HAP-1 (cell line): ENCODE measurements at regions not wholly inside any gene's neighbourhood (a gene's known extent, or its start where the extent isn't known, plus 50 kb on each side); places are given as distances from the start of the nearest gene placed in this dataset.
"Not testable (repeated sequence)": the region's sequence is repeated elsewhere in the genome, so short reads cannot be mapped to it uniquely, and the experiment has no call there.

Experiments used
- DNase-seq, 2 experiments: peaks; one replicate each; pipeline ENCODE4 v3.0.0-alpha.2; 2016 to 2020; ENCODE audit warnings: low spot score in 2 of 2
- H3K27me3 ChIP-seq: fragments of 250-450 bp; sonication (Bioruptor Pico); 2 replicates; pipeline ENCODE4 v1.5.1; 2020; ENCODE audit warnings: low read depth, mild to moderate bottlenecking, moderate library complexity
- H3K36me3 ChIP-seq: fragments of 250-450 bp; sonication (Bioruptor Pico); replicated peaks from 2 replicates; pipeline ENCODE4 v1.5.1; 2020; ENCODE audit warnings: mild to moderate bottlenecking
- H3K4me1 ChIP-seq: fragments of 250-450 bp; sonication (Bioruptor Pico); 2 replicates; pipeline ENCODE4 v1.5.1; 2020; ENCODE audit warnings: mild to moderate bottlenecking
- H3K4me3 ChIP-seq: fragments of 250-450 bp; sonication (Bioruptor Pico); 2 replicates; pipeline ENCODE4 v1.5.1; 2020; ENCODE audit warnings: mild to moderate bottlenecking, moderate library complexity
- H3K9me3 ChIP-seq: fragments of 250-450 bp; sonication (Bioruptor Pico); 2 replicates; pipeline ENCODE4 v1.5.1; 2020; ENCODE audit warnings: mild to moderate bottlenecking, moderate library complexity
- in situ Hi-C: fragments of 300-500 bp; cut with MboI; formaldehyde crosslinking; loops from 3 replicates; pipeline ENCODE4 v1.14.3; 2020; ENCODE audit warnings: low sequenced_read_pairs, inconsistent platforms, mixed read lengths

DNA sequence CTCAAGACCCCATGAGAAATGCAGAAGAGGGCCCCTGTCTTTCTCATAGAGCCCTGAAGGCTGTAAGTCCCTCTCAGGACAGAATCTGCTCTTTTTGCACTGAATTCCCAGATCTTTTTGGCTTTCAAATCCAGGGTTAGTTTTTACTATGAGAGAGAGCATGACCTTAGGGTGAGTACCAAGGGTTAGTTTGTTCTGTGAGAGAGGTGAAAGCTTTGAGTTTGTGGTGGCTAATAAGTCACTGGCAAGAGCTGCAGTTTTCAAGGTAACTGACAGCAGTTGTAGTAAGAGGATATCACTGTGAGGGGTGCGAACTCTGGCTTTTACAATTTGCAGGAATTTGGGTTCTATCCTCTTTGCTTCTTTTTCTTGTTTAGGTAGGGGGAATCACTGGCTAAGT lies 248.4 kb upstream of the KCNH7 start:
- Histone ChIP-seq H3K9me3 (no peaks in the 10 kb centered on the region), H3K36me3 (no peaks in the 10 kb centered on the region), H3K27me3 (no peaks in the 10 kb centered on the region), H3K4me3 (no peak overlapping the region), H3K4me1 (no peaks in the 10 kb centered on the region)
- in situ Hi-C loops = no loop called here
- no peak for DNase-seq

DNA sequence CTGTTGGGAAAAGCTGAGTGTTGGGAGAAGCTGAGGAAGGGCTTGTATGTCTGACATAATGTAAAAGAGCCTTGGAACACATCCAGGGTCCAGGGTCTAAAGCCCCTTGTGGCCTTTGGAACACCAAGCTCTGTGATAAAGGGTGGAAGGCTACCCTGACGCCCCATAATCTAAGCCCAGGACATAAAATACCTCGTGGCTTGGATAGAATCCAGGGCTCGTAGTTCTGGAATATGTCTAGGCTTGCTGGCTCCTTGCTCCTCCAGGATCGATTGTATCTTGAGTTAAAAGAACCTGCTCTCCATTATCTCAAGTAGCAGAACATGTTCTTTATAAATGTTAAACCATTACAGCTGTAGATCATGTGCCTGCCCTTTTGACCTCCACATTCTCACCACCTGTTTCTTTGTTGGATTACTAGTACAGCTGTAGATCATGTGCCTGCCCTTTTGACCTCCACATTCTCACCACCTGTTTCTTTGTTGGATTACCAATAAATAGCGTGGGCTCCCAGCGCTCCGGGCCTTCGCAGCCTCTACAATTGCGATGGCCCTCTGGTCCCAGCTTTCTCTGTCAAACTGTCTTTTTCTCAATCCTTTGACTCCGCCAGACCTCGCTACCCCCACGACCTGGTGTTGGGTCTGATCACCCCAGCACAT lies 246.9 kb upstream of the KCNH7 start:
- DNase-seq, H3K27me3 ChIP-seq, H3K4me3 ChIP-seq, H3K36me3 ChIP-seq, in situ Hi-C loops, H3K9me3 ChIP-seq, H3K4me1 ChIP-seq: not testable (repeated sequence)

DNA sequence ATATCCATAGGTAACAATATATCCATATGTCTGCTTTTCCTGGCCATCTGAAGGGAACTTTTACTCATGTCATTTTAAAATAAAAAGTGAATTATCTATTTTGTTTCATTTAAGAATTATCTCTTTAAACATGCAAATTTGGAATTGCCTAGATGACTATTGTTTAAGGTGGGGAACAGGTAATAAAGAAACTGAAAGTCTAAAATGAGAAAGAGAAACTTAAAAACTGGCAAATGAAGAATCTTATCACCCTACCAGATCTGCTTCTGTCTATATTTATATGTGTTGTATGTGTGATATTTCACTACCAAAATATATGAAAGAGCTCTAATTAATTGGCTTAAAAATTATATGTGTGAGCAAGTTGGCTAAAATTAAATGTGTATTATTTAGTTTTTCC lies 243.2 kb upstream of the KCNH7 start:
- no peaks in the 10 kb centered on the region for H3K36me3 ChIP-seq
- H3K9me3 ChIP-seq = no peaks in the 10 kb centered on the region
- H3K4me1 ChIP-seq = 0 out of 2 replicates have a peak, but pooled peaks cover 2% of the 10 kb centered on the region
- in situ Hi-C loops = no loop called here
- DNase-seq = no peak
- no peaks in the 10 kb centered on the region for H3K27me3 ChIP-seq
- H3K4me3 ChIP-seq = no peak overlapping the region

DNA sequence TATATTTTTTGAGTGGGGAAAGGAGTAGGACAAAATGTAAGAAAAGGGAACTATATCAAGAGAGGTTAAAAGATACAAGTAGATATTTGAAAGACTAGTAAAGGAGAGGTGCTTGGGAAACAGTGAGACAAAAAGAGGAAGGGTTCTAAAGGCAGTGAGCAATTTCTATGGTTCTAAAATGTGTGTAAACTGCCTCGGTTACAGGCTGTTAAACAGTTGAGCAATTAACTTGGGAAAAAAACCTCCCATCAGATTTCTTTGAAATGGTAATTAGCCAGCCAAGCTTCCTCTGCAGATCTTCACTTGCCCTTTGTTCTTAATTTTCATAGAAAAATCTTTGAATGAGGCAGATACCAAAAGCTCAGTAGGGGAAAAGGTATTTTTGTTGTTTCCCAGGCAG lies 238.7 kb upstream of the KCNH7 start:
- no peak for DNase-seq
- H3K27me3 ChIP-seq = no peaks in the 10 kb centered on the region
- H3K36me3 ChIP-seq = no peaks in the 10 kb centered on the region
- H3K9me3 ChIP-seq = no peaks in the 10 kb centered on the region
- H3K4me1 ChIP-seq = 0 out of 2 replicates have a peak, but pooled peaks cover 2% of the 10 kb centered on the region
- in situ Hi-C loops = no loop called here
- no peak overlapping the region for H3K4me3 ChIP-seq

DNA sequence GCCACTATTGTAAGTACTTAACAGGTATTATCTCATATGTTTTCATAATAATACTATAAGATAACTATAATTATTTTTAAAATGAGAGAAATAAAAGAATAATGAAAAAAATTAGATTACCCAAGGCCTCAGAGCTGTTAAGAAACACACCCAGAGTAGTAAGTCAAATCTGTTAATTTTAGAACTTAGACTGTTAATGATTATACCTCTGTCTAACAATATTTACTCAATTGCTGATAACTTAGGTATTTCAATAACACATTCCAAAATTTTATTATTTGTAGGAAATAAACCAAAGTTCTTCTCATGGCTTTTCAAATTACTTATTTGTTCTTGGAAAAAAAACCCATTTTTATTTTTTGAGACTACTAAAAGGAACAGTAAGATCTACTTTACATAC lies 227.5 kb upstream of the KCNH7 start:
- DNase-seq = no peak
- in situ Hi-C loops = no loop called here
- no peaks in the 10 kb centered on the region for H3K4me1 ChIP-seq
- no peaks in the 10 kb centered on the region for H3K36me3 ChIP-seq
- H3K9me3 ChIP-seq = no peaks in the 10 kb centered on the region
- H3K27me3 ChIP-seq = no peaks in the 10 kb centered on the region
- H3K4me3 ChIP-seq = no peak overlapping the region

DNA sequence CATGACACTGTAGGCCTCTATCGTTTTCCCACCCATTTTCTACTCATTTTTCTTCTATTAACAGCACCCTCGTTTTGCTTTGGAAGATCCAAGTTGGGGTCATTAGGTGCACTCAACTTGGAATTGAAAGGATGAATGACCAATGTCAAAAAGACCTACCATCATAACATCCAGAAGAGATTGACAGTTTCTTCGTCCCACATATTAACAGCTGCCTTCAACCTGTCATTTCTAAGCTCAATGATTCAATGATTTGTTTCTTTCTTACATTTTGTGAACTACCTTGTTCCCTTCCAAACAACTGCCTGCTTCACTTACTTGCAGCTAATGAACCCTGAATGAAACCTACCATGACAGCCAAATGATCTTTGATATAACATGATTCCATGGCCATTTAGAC lies 224.0 kb upstream of the KCNH7 start:
- no peaks in the 10 kb centered on the region for H3K4me1 ChIP-seq
- in situ Hi-C loops = no loop called here

DNA sequence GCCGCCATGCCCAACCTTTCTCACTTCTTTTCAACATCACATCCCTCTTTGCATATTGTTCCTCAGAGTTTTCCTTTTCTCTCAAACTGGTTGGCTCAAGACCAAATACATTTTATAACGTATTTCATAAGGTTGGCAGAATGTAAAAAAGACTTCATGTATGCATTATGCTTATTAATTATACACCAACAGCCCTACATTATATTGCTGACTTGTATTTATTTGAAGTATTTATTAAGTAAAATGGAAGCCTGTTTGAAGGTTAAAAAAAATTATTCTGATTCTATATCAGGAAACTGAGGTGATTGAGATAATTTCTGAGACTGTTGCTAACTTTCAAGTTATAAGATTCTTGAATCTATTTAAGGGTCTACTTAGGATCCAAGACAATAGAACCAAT lies 208.0 kb upstream of the KCNH7 start:
- Histone ChIP-seq H3K4me3 (no peak overlapping the region), H3K9me3 (no peaks in the 10 kb centered on the region), H3K36me3 (no peaks in the 10 kb centered on the region), H3K4me1 (no peaks in the 10 kb centered on the region), H3K27me3 (no peaks in the 10 kb centered on the region; the same call in 1 of the 2 replicates)
- DNase-seq = no peak
- in situ Hi-C loops = no loop called here

More for the DNA sequence above, 224.0 kb upstream of the KCNH7 start:
- Histone ChIP-seq H3K4me3 (no peak overlapping the region), H3K36me3 (no peaks in the 10 kb centered on the region), H3K9me3 (no peaks in the 10 kb centered on the region), H3K27me3 (no peaks in the 10 kb centered on the region)
- no peak for DNase-seq

DNA sequence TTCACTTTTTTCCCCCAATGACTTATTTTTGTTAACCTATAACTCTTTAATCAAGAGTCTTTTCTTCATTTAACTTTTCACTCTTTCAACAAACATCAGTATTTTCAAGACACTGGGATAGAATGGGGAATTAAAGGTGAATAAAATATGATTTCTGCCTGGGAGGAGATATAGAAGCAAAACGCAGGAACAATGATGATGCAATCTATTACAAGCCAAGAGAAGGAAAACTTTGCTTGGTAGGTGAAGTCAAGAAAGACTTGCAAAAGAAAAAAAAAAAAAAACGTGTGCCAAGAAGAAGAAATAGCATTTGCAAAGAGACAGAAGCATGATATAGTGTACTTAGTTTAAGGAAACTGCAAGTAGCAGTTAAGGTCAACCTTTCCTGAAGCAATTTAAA lies 207.3 kb upstream of the KCNH7 start:
- Histone ChIP-seq H3K4me1 (no peaks in the 10 kb centered on the region), H3K27me3 (no peaks in the 10 kb centered on the region; the same call in 1 of the 2 replicates), H3K9me3 (no peaks in the 10 kb centered on the region), H3K36me3 (no peaks in the 10 kb centered on the region), H3K4me3 (no peak overlapping the region)
- no peak for DNase-seq
- in situ Hi-C loops = no loop called here

DNA sequence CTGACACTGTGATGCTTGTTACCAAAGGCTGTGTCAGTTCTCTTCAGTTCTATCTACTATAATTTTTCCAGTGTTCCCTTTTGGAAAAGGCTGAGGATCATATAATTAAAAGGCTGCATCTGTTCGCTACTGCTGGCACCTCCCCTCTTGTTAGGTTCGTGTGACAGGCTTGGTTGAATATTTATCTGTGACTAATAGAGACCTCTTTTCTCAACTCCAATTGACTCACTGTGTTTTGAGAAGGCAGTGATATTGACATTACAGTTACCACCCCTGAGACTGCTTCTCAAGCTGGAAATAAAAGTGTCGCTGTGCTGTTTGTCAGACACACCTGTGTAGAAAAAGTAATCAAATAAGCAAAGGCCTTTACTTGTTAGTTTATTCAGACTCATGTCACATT lies 205.5 kb upstream of the KCNH7 start:
- Histone ChIP-seq H3K4me1 (no peaks in the 10 kb centered on the region), H3K9me3 (no peaks in the 10 kb centered on the region), H3K4me3 (no peak overlapping the region), H3K36me3 (no peaks in the 10 kb centered on the region), H3K27me3 (no peaks in the 10 kb centered on the region; the same call in 1 of the 2 replicates)
- DNase-seq = no peak
- in situ Hi-C loops = no loop called here

DNA sequence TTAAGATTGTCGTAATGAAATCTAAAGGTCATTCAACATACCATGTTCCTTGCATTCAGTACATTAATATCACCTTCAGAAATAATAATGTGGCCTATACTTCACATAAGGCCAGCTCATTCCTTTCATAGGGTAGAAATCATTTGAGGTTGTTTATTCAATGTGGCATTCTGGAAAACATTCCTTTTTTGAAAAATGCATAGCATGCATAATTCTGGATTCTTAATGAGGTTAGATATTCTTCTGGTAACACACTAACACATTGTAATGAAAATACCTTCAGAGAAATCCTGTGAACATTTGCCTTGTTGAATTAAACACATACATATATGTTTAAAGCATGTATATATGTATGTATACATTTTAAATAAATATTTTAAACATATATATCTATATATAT lies 204.6 kb upstream of the KCNH7 start:
- Histone ChIP-seq H3K4me1 (no peaks in the 10 kb centered on the region), H3K27me3 (no peaks in the 10 kb centered on the region; the same call in 1 of the 2 replicates), H3K9me3 (no peaks in the 10 kb centered on the region), H3K4me3 (no peak overlapping the region), H3K36me3 (no peaks in the 10 kb centered on the region)
- in situ Hi-C loops = no loop called here
- DNase-seq = no peak

DNA sequence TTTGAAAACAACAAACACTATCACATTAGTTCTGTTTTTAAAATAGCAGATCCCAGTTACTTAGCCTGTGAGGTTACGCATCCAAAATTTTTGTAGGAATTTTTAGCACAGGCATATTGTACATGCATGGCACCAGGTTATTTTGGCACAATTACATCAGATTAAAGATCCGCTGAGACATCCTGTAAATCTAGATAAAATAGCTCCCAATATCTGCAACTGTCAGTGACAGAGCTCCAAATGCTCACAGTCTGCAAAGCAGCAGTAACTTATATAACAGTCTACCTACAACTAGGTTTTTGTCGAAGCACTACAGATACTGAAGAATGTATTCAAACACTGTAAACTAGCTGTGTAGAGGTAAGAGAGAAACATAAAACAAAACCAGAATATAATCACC lies 200.7 kb upstream of the KCNH7 start:
- DNase-seq = no peak
- H3K4me1 ChIP-seq = no peaks in the 10 kb centered on the region
- in situ Hi-C loops = no loop called here
- no peaks in the 10 kb centered on the region for H3K36me3 ChIP-seq
- H3K27me3 ChIP-seq = no peaks in the 10 kb centered on the region; the same call in 1 of the 2 replicates
- H3K4me3 ChIP-seq = no peak overlapping the region
- no peaks in the 10 kb centered on the region for H3K9me3 ChIP-seq

DNA sequence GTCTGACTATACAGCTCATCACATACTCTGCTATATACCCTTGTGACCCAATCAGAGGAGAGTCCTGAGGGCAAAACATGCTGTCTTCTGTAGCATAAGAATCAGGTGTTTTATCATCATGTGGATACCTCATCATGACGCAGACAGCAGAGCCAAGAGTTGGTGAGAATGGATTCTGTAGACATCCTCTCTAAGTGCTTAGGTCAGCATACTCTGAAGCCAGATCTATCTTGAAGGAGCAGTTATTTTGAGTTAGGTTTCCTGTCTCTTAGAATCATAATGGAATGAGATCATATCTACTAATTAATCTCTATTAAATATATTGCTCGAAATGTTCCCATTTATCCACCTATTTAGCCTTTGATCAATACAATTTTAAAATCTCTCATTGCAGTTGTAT lies 190.2 kb upstream of the KCNH7 start:
- in situ Hi-C loops = no loop called here
- no peak for DNase-seq
- H3K36me3 ChIP-seq = no peaks in the 10 kb centered on the region
- H3K4me1 ChIP-seq = no peaks in the 10 kb centered on the region
- no peaks in the 10 kb centered on the region for H3K9me3 ChIP-seq
- H3K27me3 ChIP-seq = peaks cover 3% of the 10 kb centered on the region; the same call in 1 of the 2 replicates
- H3K4me3 ChIP-seq = no peak overlapping the region

DNA sequence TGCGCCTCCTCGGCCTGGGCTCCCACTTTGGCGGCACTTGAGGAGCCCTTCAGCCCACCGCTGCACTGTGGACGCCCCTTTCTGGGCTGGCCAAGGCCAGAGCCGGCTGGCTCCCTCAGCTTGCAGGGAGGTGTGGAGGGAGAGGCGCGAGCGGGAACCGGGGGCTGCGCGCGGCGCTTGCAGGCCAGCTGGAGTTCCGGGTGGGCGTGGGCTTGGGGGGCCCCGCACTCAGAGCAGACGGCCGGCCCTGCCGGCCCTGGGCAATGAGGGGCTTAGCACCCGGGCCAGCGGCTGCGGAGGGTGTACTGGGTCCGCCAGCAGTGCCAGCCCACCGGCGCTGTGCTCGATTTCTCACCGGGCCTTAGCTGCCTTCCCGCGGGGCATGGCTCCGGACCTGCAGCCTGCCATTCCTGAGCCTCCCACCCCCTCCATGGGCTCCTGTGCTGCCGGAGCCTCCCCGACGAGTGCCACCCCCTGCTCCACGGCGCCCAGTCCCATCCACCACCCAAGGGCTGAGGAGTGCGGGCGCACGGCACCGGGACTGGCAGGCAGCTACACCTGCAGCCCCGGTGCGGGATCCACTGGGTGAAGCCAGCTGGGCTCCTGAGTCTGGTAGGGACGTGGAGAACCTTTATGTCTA lies 187.7 kb upstream of the KCNH7 start:
- H3K36me3 ChIP-seq, H3K4me3 ChIP-seq, H3K27me3 ChIP-seq, in situ Hi-C loops, H3K4me1 ChIP-seq, H3K9me3 ChIP-seq, DNase-seq: not testable (repeated sequence)

DNA sequence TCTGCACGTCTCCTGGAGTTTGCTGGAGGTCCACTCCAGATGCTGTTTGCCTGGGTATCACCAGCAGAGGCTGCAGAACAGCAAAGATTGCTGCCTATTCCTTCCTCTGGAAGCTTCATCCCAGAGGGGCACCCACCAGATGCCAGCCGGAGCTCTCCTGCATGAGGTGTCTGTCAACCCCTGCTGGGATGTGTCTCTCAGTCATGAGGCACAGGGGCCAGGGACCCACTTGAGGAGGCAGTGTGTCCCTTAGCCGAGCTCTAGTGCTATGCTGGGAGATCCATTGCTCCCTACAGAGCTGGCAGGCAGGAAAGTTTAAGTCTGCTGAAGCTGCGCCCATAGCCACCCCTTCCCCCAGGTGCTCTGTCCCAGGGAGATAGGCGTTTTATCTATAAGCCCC lies 178.3 kb upstream of the KCNH7 start:
- in situ Hi-C loops, H3K36me3 ChIP-seq, DNase-seq: not testable (repeated sequence)

DNA sequence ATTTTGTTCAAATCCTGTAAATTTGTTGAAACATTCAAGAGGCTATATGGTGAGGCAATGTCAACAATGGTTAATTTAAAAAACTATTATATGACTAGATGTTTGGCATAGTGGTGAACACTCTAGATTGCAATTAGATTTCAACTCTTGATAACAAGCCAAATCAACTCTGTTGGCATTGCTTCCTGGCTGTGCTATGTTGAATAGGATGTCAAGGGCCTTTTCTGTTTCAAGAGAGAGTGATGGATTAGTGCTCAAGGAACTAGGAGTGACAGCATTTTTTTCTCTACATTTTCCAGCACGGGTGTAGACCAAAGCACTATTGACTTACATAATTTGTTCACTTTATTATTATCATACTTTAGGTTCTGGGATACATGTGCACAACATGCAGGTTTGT lies 172.4 kb upstream of the KCNH7 start:
- no peaks in the 10 kb centered on the region for H3K9me3 ChIP-seq
- in situ Hi-C loops = no loop called here
- H3K4me1 ChIP-seq = no peaks in the 10 kb centered on the region
- DNase-seq = no peak
- H3K4me3 ChIP-seq = no peak overlapping the region
- H3K27me3 ChIP-seq = no peaks in the 10 kb centered on the region
- no peaks in the 10 kb centered on the region for H3K36me3 ChIP-seq

More for the DNA sequence above, 178.3 kb upstream of the KCNH7 start:
- H3K27me3 ChIP-seq, H3K4me3 ChIP-seq, H3K4me1 ChIP-seq, H3K9me3 ChIP-seq: not testable (repeated sequence)
